Mesenchymal stem cell (in vitro differentiated cells and primary cell): ENCODE measurements at regions not wholly inside any gene's neighbourhood (a gene's known extent, or its start where the extent isn't known, plus 50 kb on each side); places are given as distances from the start of the nearest gene placed in this dataset.

ENCODE experiments used
- DNase-seq: peaks from one replicate; pipeline ENCODE4 v3.0.0-alpha.2; 2013
- H2AFZ ChIP-seq: one replicate; pipeline ENCODE4 v1.6.1; 2013; ENCODE audit warnings: low read depth, mild to moderate bottlenecking, control low read depth, inconsistent platforms, low read length, moderate library complexity
- H2AK5ac ChIP-seq: 2 replicates; pipeline ENCODE4 v1.6.1; 2013; ENCODE audit warnings: low read length, moderate library complexity, mild to moderate bottlenecking, inconsistent platforms; ENCODE audit not compliant: severe bottlenecking
- H2BK120ac ChIP-seq: one replicate; pipeline ENCODE4 v1.6.1; 2013; ENCODE audit warnings: low read depth, mild to moderate bottlenecking, inconsistent platforms, low read length, moderate library complexity
- H2BK12ac ChIP-seq, 2 experiments: one replicate each; pipeline ENCODE4 v1.6.1; 2013; ENCODE audit warnings: inconsistent platforms in 2 of 2, low read length in 2 of 2, mild to moderate bottlenecking in 2 of 2, moderate library complexity in 2 of 2, control low read depth in 1 of 2
- H2BK15ac ChIP-seq: one replicate; pipeline ENCODE4 v1.6.1; 2013; ENCODE audit warnings: mild to moderate bottlenecking, low read depth, inconsistent platforms; ENCODE audit not compliant: poor library complexity, severe bottlenecking
- H2BK5ac ChIP-seq: 2 replicates; pipeline ENCODE4 v1.6.1; 2013; ENCODE audit warnings: low read depth, mild to moderate bottlenecking, low read length, control low read depth, inconsistent platforms; ENCODE audit not compliant: poor library complexity, severe bottlenecking
- H3K14ac ChIP-seq, 2 experiments: one replicate each; pipeline ENCODE4 v1.6.1; 2013; ENCODE audit warnings: inconsistent platforms in 2 of 2, low read length in 2 of 2, control low read depth in 1 of 2, mild to moderate bottlenecking in 1 of 2, moderate library complexity in 1 of 2
- H3K18ac ChIP-seq, 2 experiments: one replicate each; pipeline ENCODE4 v1.6.1; 2013; ENCODE audit warnings: inconsistent platforms in 2 of 2, low read length in 2 of 2, control low read depth in 1 of 2, low read depth in 1 of 2, mild to moderate bottlenecking in 1 of 2
- H3K23ac ChIP-seq, 2 experiments: one replicate each; pipeline ENCODE4 v1.6.1; 2013; ENCODE audit warnings: inconsistent platforms in 2 of 2, low read length in 2 of 2, mild to moderate bottlenecking in 2 of 2, moderate library complexity in 2 of 2, control low read depth in 1 of 2
- H3K27ac ChIP-seq: 2 replicates; pipeline ENCODE4 v1.5.1; 2013; ENCODE audit warnings: mild to moderate bottlenecking, moderate library complexity, low read length, control low read depth, inconsistent platforms; ENCODE audit not compliant: poor library complexity, severe bottlenecking
- H3K27me3 ChIP-seq, 2 experiments: 2 replicates each; pipeline versions ENCODE4 v1.6.1 to v1.7.0; 2013; ENCODE audit warnings: low read length in 2 of 2, mild to moderate bottlenecking in 2 of 2, moderate library complexity in 2 of 2, control low read depth in 1 of 2, inconsistent platforms in 1 of 2; ENCODE audit not compliant: control insufficient read depth in 1 of 2, insufficient read depth in 1 of 2
- H3K36me3 ChIP-seq, 2 experiments: 2 replicates each; pipeline versions ENCODE4 v1.6.1 to v1.7.0; 2013; ENCODE audit warnings: low read length in 2 of 2, control low read depth in 1 of 2, inconsistent platforms in 1 of 2, low read depth in 1 of 2, mild to moderate bottlenecking in 1 of 2; ENCODE audit not compliant: insufficient read depth in 2 of 2, control insufficient read depth in 1 of 2
- H3K4ac ChIP-seq, 2 experiments: one replicate each; pipeline ENCODE4 v1.6.1; 2013; ENCODE audit warnings: inconsistent platforms in 2 of 2, low read length in 2 of 2, mild to moderate bottlenecking in 2 of 2, moderate library complexity in 2 of 2, control low read depth in 1 of 2, low read depth in 1 of 2
- H3K4me1 ChIP-seq: 2 replicates; pipeline ENCODE4 v1.6.1; 2013; ENCODE audit warnings: low read depth, low read length, control low read depth; ENCODE audit not compliant: control insufficient read depth, insufficient read depth
- H3K4me2 ChIP-seq: 2 replicates; pipeline ENCODE4 v1.6.1; 2013; ENCODE audit warnings: low read length, mild to moderate bottlenecking, inconsistent platforms; ENCODE audit not compliant: poor library complexity, severe bottlenecking
- H3K4me3 ChIP-seq, 2 experiments: 2 replicates each; pipeline versions ENCODE4 v1.5.1 to v1.7.0; 2013; ENCODE audit warnings: low read length in 2 of 2, mild to moderate bottlenecking in 2 of 2, control low read depth in 1 of 2, low read depth in 1 of 2; ENCODE audit not compliant: insufficient read depth in 1 of 2
- H3K79me1 ChIP-seq: replicated peaks from 2 replicates; pipeline ENCODE4 v1.6.1; 2013; ENCODE audit warnings: mild to moderate bottlenecking, control low read depth, low read length, inconsistent platforms; ENCODE audit not compliant: poor library complexity, severe bottlenecking
- H3K9ac ChIP-seq: 2 replicates; pipeline ENCODE4 v1.7.0; 2013; ENCODE audit warnings: mild to moderate bottlenecking, low read length, moderate library complexity
- H3K9me3 ChIP-seq: 2 replicates; pipeline ENCODE4 v1.7.0; 2013; ENCODE audit warnings: mild to moderate bottlenecking, low read length; ENCODE audit not compliant: control insufficient read depth
- H4K8ac ChIP-seq: one replicate; pipeline ENCODE4 v1.6.1; 2013; ENCODE audit warnings: inconsistent platforms, mild to moderate bottlenecking, low read length, moderate library complexity
- H4K91ac ChIP-seq: one replicate; pipeline ENCODE4 v1.6.1; 2013; ENCODE audit warnings: mild to moderate bottlenecking, low read length, inconsistent platforms
- WGBS: methylation state at CpG from one replicate; pipeline ENCODE4 v1.1.7; 2013; ENCODE audit warnings: mixed read lengths; 5-methylcytosine and 5-hydroxymethylcytosine counted together

DNA sequence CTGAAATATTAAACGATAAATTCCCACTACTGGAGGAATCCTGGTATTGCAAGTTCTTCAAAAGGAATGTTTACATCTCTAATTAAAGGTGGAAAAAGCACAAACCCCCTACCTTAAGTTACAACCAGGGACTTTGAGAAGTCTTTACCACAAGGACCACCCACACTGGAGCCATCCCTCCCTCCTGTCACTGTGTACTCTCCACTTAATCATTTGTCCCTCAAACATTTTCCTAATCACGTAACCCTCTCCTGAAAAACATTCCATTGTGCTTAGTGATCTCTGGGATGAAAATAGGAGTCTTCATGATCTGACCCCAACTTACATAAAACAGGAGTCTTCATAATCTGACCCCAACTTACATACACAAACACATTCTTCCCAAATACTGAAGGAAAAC, 85.7 kb downstream of the SUCLG1 start:
- no peak overlapping the region for H4K91ac ChIP-seq
- no peak overlapping the region for H3K4me2 ChIP-seq
- no peak overlapping the region for H3K23ac ChIP-seq
- H2BK12ac ChIP-seq: no peak overlapping the region
- H2BK5ac ChIP-seq: no peak overlapping the region
- no peak overlapping the region for H2AFZ ChIP-seq
- no peaks in the 10 kb centered on the region for H3K27me3 ChIP-seq
- WGBS: 68% methylated on average over 2 of the region's 2 CpGs
- no peak overlapping the region for H3K4me3 ChIP-seq
- H3K18ac ChIP-seq: no peak overlapping the region
- H3K4ac ChIP-seq: no peak overlapping the region
- no peaks in the 10 kb centered on the region for H3K9me3 ChIP-seq
- no peak overlapping the region for H3K14ac ChIP-seq
- no peaks in the 10 kb centered on the region for H3K4me1 ChIP-seq
- H2BK120ac ChIP-seq: no peak overlapping the region
- no peak overlapping the region for H2BK15ac ChIP-seq
- no peak overlapping the region for H3K9ac ChIP-seq
- H4K8ac ChIP-seq: no peak overlapping the region
- no peak overlapping the region for H3K27ac ChIP-seq
- no peaks in the 10 kb centered on the region for H3K79me1 ChIP-seq
- H3K36me3 ChIP-seq: no peaks in the 10 kb centered on the region
- H2AK5ac ChIP-seq: no peak overlapping the region
- DNase-seq: no peak

DNA sequence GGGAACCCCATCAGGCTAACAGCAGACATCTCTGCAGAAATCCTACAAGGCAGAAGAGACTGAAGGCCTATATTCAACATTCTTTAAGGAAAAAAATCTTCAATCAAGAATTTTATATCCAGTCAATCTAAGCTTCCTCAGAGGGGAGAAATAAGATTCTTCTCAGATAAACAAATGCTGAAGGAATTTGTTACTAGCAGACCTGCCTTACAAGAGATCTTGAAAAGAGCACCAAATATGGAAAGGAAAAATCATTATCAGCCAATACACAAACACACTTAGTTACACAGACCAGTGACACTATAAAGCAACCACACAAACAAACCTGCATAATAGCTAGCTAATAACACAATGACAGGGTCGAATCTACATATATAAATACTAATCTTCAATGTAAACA, 96.5 kb downstream of the SUCLG1 start:
- no peak overlapping the region for H3K18ac ChIP-seq
- H2AFZ ChIP-seq: no peak overlapping the region
- no peak overlapping the region for H3K27ac ChIP-seq
- WGBS: 41% methylated on average over 1 of the region's 1 CpG
- H3K14ac ChIP-seq: no peak overlapping the region
- H2BK12ac ChIP-seq: no peak overlapping the region
- H3K4me2 ChIP-seq: no peak overlapping the region
- no peak overlapping the region for H2BK15ac ChIP-seq
- H3K4ac ChIP-seq: no peak overlapping the region
- no peak for DNase-seq
- H2AK5ac ChIP-seq: no peak overlapping the region
- no peak overlapping the region for H4K8ac ChIP-seq
- H4K91ac ChIP-seq: no peak overlapping the region
- no peaks in the 10 kb centered on the region for H3K27me3 ChIP-seq
- peaks cover 17% of the 10 kb centered on the region for H3K9me3 ChIP-seq
- no peaks in the 10 kb centered on the region for H3K36me3 ChIP-seq
- no peak overlapping the region for H3K23ac ChIP-seq
- H3K4me3 ChIP-seq: no peak overlapping the region
- H2BK120ac ChIP-seq: no peak overlapping the region
- no peaks in the 10 kb centered on the region for H3K4me1 ChIP-seq
- H2BK5ac ChIP-seq: no peak overlapping the region
- H3K9ac ChIP-seq: no peak overlapping the region
- no peaks in the 10 kb centered on the region for H3K79me1 ChIP-seq

DNA sequence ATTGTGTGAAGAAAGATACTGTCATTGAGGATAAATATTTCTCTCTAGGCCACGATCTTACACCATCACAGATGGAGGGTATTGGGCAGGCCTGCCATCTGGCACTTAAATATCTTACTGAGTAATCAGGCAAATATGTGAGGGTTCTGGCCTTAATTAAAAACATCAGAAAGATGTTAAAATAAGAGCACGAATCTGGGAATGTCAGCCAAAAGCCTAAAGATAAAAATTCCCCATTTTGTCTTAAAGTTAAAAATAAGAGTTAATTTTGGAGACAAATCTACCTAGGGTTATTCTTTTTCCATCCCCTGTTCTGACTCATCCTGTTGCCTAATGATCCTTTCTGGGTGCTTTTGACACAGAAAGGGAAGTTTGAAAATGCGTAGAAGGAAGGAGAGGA, 121.0 kb downstream of the SUCLG1 start:
- H2BK120ac ChIP-seq: no peak overlapping the region
- no peaks in the 10 kb centered on the region for H3K36me3 ChIP-seq
- H3K9ac ChIP-seq: peak overlapping the region; percentile 45
- no peaks in the 10 kb centered on the region for H3K9me3 ChIP-seq
- H3K4me2 ChIP-seq: no peak overlapping the region
- H2BK5ac ChIP-seq: no peak overlapping the region
- DNase-seq: no peak
- no peak overlapping the region for H3K18ac ChIP-seq
- WGBS: 56% methylated on average over 1 of the region's 3 CpGs
- H2BK15ac ChIP-seq: no peak overlapping the region
- no peak overlapping the region for H4K8ac ChIP-seq
- no peak overlapping the region for H2AFZ ChIP-seq
- no peaks in the 10 kb centered on the region for H3K4me1 ChIP-seq
- H3K23ac ChIP-seq: no peak overlapping the region
- H4K91ac ChIP-seq: no peak overlapping the region
- no peaks in the 10 kb centered on the region for H3K79me1 ChIP-seq
- no peak overlapping the region for H3K4me3 ChIP-seq
- H2AK5ac ChIP-seq: no peak overlapping the region
- no peak overlapping the region for H3K27ac ChIP-seq
- H3K4ac ChIP-seq: no peak overlapping the region
- H2BK12ac ChIP-seq: no peak overlapping the region
- H3K27me3 ChIP-seq: no peaks in the 10 kb centered on the region
- no peak overlapping the region for H3K14ac ChIP-seq

DNA sequence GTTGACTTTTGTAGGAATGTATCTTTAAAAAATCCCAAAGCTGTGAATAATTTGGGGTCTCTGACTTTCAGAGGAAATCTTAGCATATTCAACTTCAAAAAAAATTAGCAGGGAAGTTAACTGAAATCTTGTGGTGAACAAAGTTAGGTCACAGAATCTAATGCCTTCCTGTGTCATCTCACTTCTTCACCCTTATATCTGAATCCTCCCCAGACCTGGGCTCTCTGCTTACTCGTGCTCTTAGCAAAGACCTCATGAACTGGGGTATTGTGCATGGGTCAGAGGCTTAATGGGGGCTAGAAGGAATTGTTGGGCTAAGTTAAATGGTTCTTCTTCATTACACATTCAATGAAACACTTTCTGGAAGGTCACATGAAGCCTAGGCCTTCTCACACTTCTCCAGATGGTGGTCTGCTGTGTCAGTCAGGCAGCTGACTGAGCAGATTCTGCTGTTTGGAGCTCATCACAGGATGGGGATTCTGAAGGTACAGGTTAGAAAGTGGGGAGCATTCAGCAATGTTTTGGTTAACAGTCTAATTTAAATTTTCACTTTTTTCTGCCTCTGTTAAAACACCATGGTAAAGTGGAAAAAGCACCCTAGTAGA, 131.3 kb downstream of the SUCLG1 start:
- H2BK5ac ChIP-seq: no peak overlapping the region
- H2AK5ac ChIP-seq: no peak overlapping the region
- H3K27ac ChIP-seq: no peak overlapping the region
- H3K36me3 ChIP-seq: no peaks in the 10 kb centered on the region
- H2BK12ac ChIP-seq: no peak overlapping the region
- no peaks in the 10 kb centered on the region for H3K79me1 ChIP-seq
- H3K18ac ChIP-seq: no peak overlapping the region
- no CpG with 5 or more reads among the region's 1 CpG for WGBS
- H3K4me2 ChIP-seq: no peak overlapping the region
- H2AFZ ChIP-seq: no peak overlapping the region
- no peak overlapping the region for H3K14ac ChIP-seq
- no peaks in the 10 kb centered on the region for H3K4me1 ChIP-seq
- peaks cover 0 to 20% of the 10 kb centered on the region in 2 experiments for H3K27me3 ChIP-seq
- H3K4me3 ChIP-seq: no peak overlapping the region
- no peak overlapping the region for H4K8ac ChIP-seq
- no peak overlapping the region for H3K23ac ChIP-seq
- no peak overlapping the region for H2BK120ac ChIP-seq
- no peak overlapping the region for H2BK15ac ChIP-seq
- no peak overlapping the region for H4K91ac ChIP-seq
- H3K4ac ChIP-seq: no peak overlapping the region
- no peak overlapping the region for H3K9ac ChIP-seq
- H3K9me3 ChIP-seq: no peaks in the 10 kb centered on the region
- DNase-seq: no peak
